Stimulated activated naive CD8-positive, alpha-beta T cell treated with anti-CD3 and anti-CD28 coated beads, Interleukin-15, Interleukin-2, amounts not matched to agents 100 ng/mL and 50 ng/mL, for 24 hours (primary cell): ENCODE measurements at regions not wholly inside any gene's neighbourhood (a gene's known extent, or its start where the extent isn't known, plus 50 kb on each side); places are given as distances from the start of the nearest gene placed in this dataset.
"Not testable (repeated sequence)": the region's sequence is repeated elsewhere in the genome, so short reads cannot be mapped to it uniquely, and the experiment has no call there.

Experiments used
- H3K27ac Mint-ChIP-seq: one replicate; pipeline ENCODE4 v1.8.0; 2021; ENCODE audit warnings: mild to moderate bottlenecking, mixed read lengths
- H3K27me3 Mint-ChIP-seq: one replicate; pipeline ENCODE4 v1.8.0; 2021; ENCODE audit warnings: mixed read lengths
- H3K36me3 Mint-ChIP-seq: one replicate; pipeline ENCODE4 v1.8.0; 2021; ENCODE audit warnings: low read depth, mixed read lengths
- H3K4me1 Mint-ChIP-seq: one replicate; pipeline ENCODE4 v1.8.0; 2021; ENCODE audit warnings: low read depth, mixed read lengths
- H3K4me3 Mint-ChIP-seq: one replicate; pipeline ENCODE4 v1.8.0; 2021; ENCODE audit warnings: mild to moderate bottlenecking, mixed read lengths
- H3K9me3 Mint-ChIP-seq: one replicate; pipeline ENCODE4 v1.8.0; 2021; ENCODE audit warnings: mixed read lengths

GRCh38 chr6:67200626-67201403 lies 1434.3 kb upstream of the ADGRB3 start:
- H3K36me3 Mint-ChIP-seq: no peaks in the 10 kb centered on the region
- no peak overlapping the region for H3K27ac Mint-ChIP-seq
- no peak overlapping the region for H3K4me3 Mint-ChIP-seq
- peaks cover 8% of the 10 kb centered on the region for H3K9me3 Mint-ChIP-seq
- H3K4me1 Mint-ChIP-seq: no peaks in the 10 kb centered on the region
- no peaks in the 10 kb centered on the region for H3K27me3 Mint-ChIP-seq

GRCh38 chr6:67199425-67199824 lies 1435.7 kb upstream of the ADGRB3 start:
- no peak overlapping the region for H3K4me3 Mint-ChIP-seq
- H3K36me3 Mint-ChIP-seq: no peaks in the 10 kb centered on the region
- H3K9me3 Mint-ChIP-seq: peaks cover 8% of the 10 kb centered on the region
- no peaks in the 10 kb centered on the region for H3K4me1 Mint-ChIP-seq
- no peak overlapping the region for H3K27ac Mint-ChIP-seq
- H3K27me3 Mint-ChIP-seq: no peaks in the 10 kb centered on the region

- Mint-ChIP-seq H3K36me3 (no peaks in the 10 kb centered on the region), H3K4me3 (no peak overlapping the region), H3K27me3 (no peaks in the 10 kb centered on the region), H3K27ac (no peak overlapping the region), H3K9me3 (peaks cover 4% of the 10 kb centered on the region), H3K4me1 (no peaks in the 10 kb centered on the region)
Observed at GRCh38 chr6:67190733-67191132, 1444.3 kb upstream of the ADGRB3 start.

GRCh38 chr6:67184405-67184804 lies 1450.7 kb upstream of the ADGRB3 start:
- Mint-ChIP-seq H3K4me1 (no peaks in the 10 kb centered on the region), H3K4me3 (no peak overlapping the region), H3K27ac (no peak overlapping the region), H3K27me3 (no peaks in the 10 kb centered on the region), H3K36me3 (no peaks in the 10 kb centered on the region), H3K9me3 (no peaks in the 10 kb centered on the region)

GRCh38 chr6:67175101-67175500 lies 1460.0 kb upstream of the ADGRB3 start:
- H3K4me3 Mint-ChIP-seq: no peak overlapping the region
- H3K36me3 Mint-ChIP-seq: no peaks in the 10 kb centered on the region
- no peaks in the 10 kb centered on the region for H3K4me1 Mint-ChIP-seq
- H3K9me3 Mint-ChIP-seq: no peaks in the 10 kb centered on the region
- no peak overlapping the region for H3K27ac Mint-ChIP-seq
- H3K27me3 Mint-ChIP-seq: no peaks in the 10 kb centered on the region

- Mint-ChIP-seq H3K27ac (no peak overlapping the region), H3K4me3 (no peak overlapping the region), H3K4me1 (no peaks in the 10 kb centered on the region), H3K27me3 (no peaks in the 10 kb centered on the region), H3K36me3 (no peaks in the 10 kb centered on the region), H3K9me3 (peaks cover 4% of the 10 kb centered on the region)
Observed at GRCh38 chr6:67165606-67166005, 1458.6 kb upstream of the EYS start.

- Mint-ChIP-seq H3K27me3 (no peaks in the 10 kb centered on the region), H3K27ac (no peak overlapping the region), H3K4me3 (no peak overlapping the region), H3K9me3 (peaks cover 7% of the 10 kb centered on the region), H3K4me1 (no peaks in the 10 kb centered on the region), H3K36me3 (no peaks in the 10 kb centered on the region)
Observed at GRCh38 chr6:67160820-67161219, 1453.8 kb upstream of the EYS start.

- Mint-ChIP-seq H3K36me3 (no peaks in the 10 kb centered on the region), H3K9me3 (no peaks in the 10 kb centered on the region), H3K27ac (no peak overlapping the region), H3K27me3 (no peaks in the 10 kb centered on the region), H3K4me3 (no peak overlapping the region), H3K4me1 (no peaks in the 10 kb centered on the region)
Observed at GRCh38 chr6:67141005-67141404, 1434.0 kb upstream of the EYS start.

GRCh38 chr6:67133973-67134372 lies 1426.9 kb upstream of the EYS start:
- no peaks in the 10 kb centered on the region for H3K4me1 Mint-ChIP-seq
- H3K27me3 Mint-ChIP-seq: no peaks in the 10 kb centered on the region
- H3K9me3 Mint-ChIP-seq: no peaks in the 10 kb centered on the region
- no peaks in the 10 kb centered on the region for H3K36me3 Mint-ChIP-seq
- no peak overlapping the region for H3K4me3 Mint-ChIP-seq
- no peak overlapping the region for H3K27ac Mint-ChIP-seq

GRCh38 chr6:67131827-67132226 lies 1424.8 kb upstream of the EYS start:
- Mint-ChIP-seq H3K9me3 (no peaks in the 10 kb centered on the region), H3K4me3 (no peak overlapping the region)

GRCh38 chr6:67129780-67130179 lies 1422.8 kb upstream of the EYS start:
- peaks cover 6% of the 10 kb centered on the region for H3K9me3 Mint-ChIP-seq
- H3K4me3 Mint-ChIP-seq: no peak overlapping the region
- H3K36me3 Mint-ChIP-seq: no peaks in the 10 kb centered on the region
- H3K27me3 Mint-ChIP-seq: no peaks in the 10 kb centered on the region
- no peaks in the 10 kb centered on the region for H3K4me1 Mint-ChIP-seq
- no peak overlapping the region for H3K27ac Mint-ChIP-seq

More at GRCh38 chr6:67131827-67132226, 1424.8 kb upstream of the EYS start:
- H3K27ac Mint-ChIP-seq: no peak overlapping the region
- no peaks in the 10 kb centered on the region for H3K4me1 Mint-ChIP-seq
- H3K36me3 Mint-ChIP-seq: no peaks in the 10 kb centered on the region
- no peaks in the 10 kb centered on the region for H3K27me3 Mint-ChIP-seq

GRCh38 chr6:67127041-67127440 lies 1420.0 kb upstream of the EYS start:
- Mint-ChIP-seq H3K4me3 (no peak overlapping the region), H3K36me3 (no peaks in the 10 kb centered on the region), H3K27me3 (no peaks in the 10 kb centered on the region), H3K4me1 (no peaks in the 10 kb centered on the region), H3K9me3 (peaks cover 6% of the 10 kb centered on the region), H3K27ac (no peak overlapping the region)

GRCh38 chr6:67121115-67121514 lies 1414.1 kb upstream of the EYS start:
- H3K36me3 Mint-ChIP-seq: no peaks in the 10 kb centered on the region
- H3K4me1 Mint-ChIP-seq: no peaks in the 10 kb centered on the region
- H3K4me3 Mint-ChIP-seq: no peak overlapping the region
- H3K27ac Mint-ChIP-seq: no peak overlapping the region
- H3K9me3 Mint-ChIP-seq: peaks cover 4% of the 10 kb centered on the region
- no peaks in the 10 kb centered on the region for H3K27me3 Mint-ChIP-seq

- no peak overlapping the region for H3K4me3 Mint-ChIP-seq
- no peaks in the 10 kb centered on the region for H3K27me3 Mint-ChIP-seq
- no peak overlapping the region for H3K27ac Mint-ChIP-seq
- H3K36me3 Mint-ChIP-seq: no peaks in the 10 kb centered on the region
- H3K9me3 Mint-ChIP-seq: no peaks in the 10 kb centered on the region
- H3K4me1 Mint-ChIP-seq: no peaks in the 10 kb centered on the region
Observed at GRCh38 chr6:67112120-67112519, 1405.1 kb upstream of the EYS start.

GRCh38 chr6:67102743-67103142 lies 1395.7 kb upstream of the EYS start:
- Mint-ChIP-seq H3K27me3 (no peaks in the 10 kb centered on the region), H3K27ac (no peak overlapping the region), H3K4me3 (no peak overlapping the region), H3K9me3 (peaks cover 10% of the 10 kb centered on the region), H3K4me1 (no peaks in the 10 kb centered on the region), H3K36me3 (no peaks in the 10 kb centered on the region)

GRCh38 chr6:67095618-67096226 lies 1388.7 kb upstream of the EYS start:
- not testable (repeated sequence) for H3K36me3 Mint-ChIP-seq, H3K4me3 Mint-ChIP-seq, H3K27me3 Mint-ChIP-seq, H3K9me3 Mint-ChIP-seq, H3K4me1 Mint-ChIP-seq, H3K27ac Mint-ChIP-seq
